OCI-LY3 (cell line): ENCODE measurements at regions not wholly inside any gene's neighbourhood (a gene's known extent, or its start where the extent isn't known, plus 50 kb on each side); places are given as distances from the start of the nearest gene placed in this dataset.

Experiments used
- CTCF ChIP-seq: fragments of 200-600, 300-600 bp; sonication (generic); IDR thresholded peaks from 2 replicates; pipeline ENCODE4 v1.5.1; 2014; ENCODE audit warnings: antibody characterized with exemption, low read length, low read depth
- EZH2phosphoT487 ChIP-seq: fragments of 200-600 bp; shearing (Covaris generic); IDR thresholded peaks from 2 replicates; pipeline ENCODE4 v1.6.1; 2018; ENCODE audit warnings: antibody characterized with exemption, mixed run types, low read depth

GRCh38 chr11:8829556-8829955 lies 81.4 kb upstream of the AKIP1 start:
- no peak for TF ChIP-seq CTCF
- no peak for TF ChIP-seq EZH2phosphoT487
